ENCODE measurements at regions not wholly inside any gene's neighbourhood (a gene's known extent, or its start where the extent isn't known, plus 50 kb on each side); places are given as distances from the start of the nearest gene placed in this dataset.

DNA sequence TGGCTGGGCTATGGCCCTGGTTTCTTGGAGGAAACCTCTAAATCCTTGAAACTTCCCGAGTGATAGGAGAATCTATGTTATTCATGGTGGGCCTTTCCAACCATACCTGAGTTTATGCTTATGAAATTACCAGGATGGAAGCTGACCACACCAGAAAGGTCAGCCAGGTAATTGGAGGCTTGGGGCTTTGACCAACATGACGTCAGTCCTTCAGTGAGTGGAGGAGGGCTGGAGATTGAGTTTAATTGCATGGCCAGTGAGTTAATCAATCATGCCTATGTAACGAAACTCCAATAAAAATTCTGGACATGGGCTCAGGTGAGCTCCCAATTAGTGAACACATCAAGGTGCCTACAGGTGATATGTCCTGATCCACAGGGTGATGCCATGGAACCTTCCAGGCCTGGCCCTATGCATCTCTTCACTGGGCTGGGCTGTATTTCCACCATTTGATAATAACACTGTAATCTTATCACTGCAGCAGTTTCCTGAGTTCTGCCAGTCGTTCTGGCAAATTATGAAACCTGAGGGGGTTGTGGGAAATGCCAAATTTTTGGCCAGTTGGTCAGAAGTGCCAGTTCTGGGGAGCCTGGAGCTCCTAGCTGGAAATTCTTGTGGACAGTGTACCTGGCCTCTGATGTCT lies 106.5 kb downstream of the CDH26 start:
- H3K27ac Mint-ChIP-seq (ENCODE audit: unreplicated experiment), result no peak overlapping the region
- peaks cover 6% of the 10 kb centered on the region for H3K9me3 Mint-ChIP-seq (ENCODE audit: unreplicated experiment)
- TF ChIP-seq, protein P1, sequence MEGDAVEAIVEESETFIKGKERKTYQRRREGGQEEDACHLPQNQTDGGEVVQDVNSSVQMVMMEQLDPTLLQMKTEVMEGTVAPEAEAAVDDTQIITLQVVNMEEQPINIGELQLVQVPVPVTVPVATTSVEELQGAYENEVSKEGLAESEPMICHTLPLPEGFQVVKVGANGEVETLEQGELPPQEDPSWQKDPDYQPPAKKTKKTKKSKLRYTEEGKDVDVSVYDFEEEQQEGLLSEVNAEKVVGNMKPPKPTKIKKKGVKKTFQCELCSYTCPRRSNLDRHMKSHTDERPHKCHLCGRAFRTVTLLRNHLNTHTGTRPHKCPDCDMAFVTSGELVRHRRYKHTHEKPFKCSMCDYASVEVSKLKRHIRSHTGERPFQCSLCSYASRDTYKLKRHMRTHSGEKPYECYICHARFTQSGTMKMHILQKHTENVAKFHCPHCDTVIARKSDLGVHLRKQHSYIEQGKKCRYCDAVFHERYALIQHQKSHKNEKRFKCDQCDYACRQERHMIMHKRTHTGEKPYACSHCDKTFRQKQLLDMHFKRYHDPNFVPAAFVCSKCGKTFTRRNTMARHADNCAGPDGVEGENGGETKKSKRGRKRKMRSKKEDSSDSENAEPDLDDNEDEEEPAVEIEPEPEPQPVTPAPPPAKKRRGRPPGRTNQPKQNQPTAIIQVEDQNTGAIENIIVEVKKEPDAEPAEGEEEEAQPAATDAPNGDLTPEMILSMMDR (IDR thresholded peaks at IDR 0.05; ENCODE audit: insufficient read depth, low read depth, low read length), result no peak
- no peak for TF ChIP-seq EZH2 (IDR thresholded peaks at IDR 0.05; ENCODE audit: insufficient read depth, low read length)
- Histone ChIP-seq H3K27ac (ENCODE audit: low read depth, low read length) (no peak overlapping the region), H4K20me1 (ENCODE audit: insufficient read depth, low read length) (no peaks in the 10 kb centered on the region), H3K4me1 (ENCODE audit: insufficient read depth, low read length) (peaks cover 7% of the 10 kb centered on the region), H3K36me3 (ENCODE audit: insufficient read depth, low read length) (no peaks in the 10 kb centered on the region), H3K4me2 (ENCODE audit: low read length) (no peak overlapping the region), H3K9me3 (ENCODE audit: insufficient read depth, low read depth, low read length) (peaks cover 9% of the 10 kb centered on the region), H3K27me3 (ENCODE audit: insufficient read depth, low read length) (peaks cover 4% of the 10 kb centered on the region), H3K9ac (ENCODE audit: low read length) (no peak overlapping the region), H3K4me3 (ENCODE audit: insufficient read depth, low read depth, low read length) (no peak overlapping the region), H2AFZ (ENCODE audit: low read depth, low read length) (no peak overlapping the region), H3K79me2 (ENCODE audit: insufficient read depth, low read length) (no peaks in the 10 kb centered on the region)
- FAIRE-seq (no peak), DNase-seq (ENCODE audit: low read depth) (no peak)
- no peaks in the 10 kb centered on the region for H3K36me3 Mint-ChIP-seq (ENCODE audit: low read depth, unreplicated experiment)
- H3K4me1 Mint-ChIP-seq (ENCODE audit: low read depth, unreplicated experiment), result peaks cover 13% of the 10 kb centered on the region
- H3K4me3 Mint-ChIP-seq (ENCODE audit: unreplicated experiment), result no peak overlapping the region
- peaks cover 30% of the 10 kb centered on the region for H3K27me3 Mint-ChIP-seq (ENCODE audit: low read depth, unreplicated experiment)

DNA sequence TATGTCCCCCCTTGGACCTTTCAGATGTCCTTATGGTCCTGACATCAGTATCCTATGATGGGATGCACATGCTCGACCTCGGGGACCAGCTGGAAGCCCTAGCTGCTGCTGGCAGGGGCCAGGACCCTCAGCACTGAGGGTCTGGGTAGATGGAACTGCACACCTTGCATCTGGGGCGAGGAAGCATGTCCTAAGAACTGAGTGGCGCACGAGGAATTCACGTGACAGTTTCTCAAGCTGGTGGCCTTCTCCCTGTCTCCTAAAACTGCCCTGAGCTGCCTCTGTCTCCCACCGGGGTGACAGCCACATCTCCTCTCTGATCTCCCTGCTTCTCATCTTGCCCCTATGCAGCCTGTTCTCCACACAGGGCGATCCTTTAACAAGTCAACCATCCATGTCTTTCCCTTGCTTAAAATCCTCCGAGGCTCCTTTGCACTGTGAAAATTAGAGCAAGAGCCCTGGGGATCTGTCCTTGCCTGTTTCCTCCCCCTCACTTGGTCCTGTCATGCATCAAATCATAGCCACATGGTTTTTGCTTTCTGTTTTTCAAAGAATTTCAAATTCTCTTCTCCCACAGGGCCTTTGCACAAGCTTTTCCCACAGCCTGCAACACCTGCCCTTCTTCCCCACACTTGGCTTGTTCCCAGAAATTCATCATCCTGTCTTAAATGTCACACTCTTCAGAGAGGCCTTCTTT lies 107.7 kb downstream of the CDH26 start:
- Mint-ChIP-seq H3K27me3 (ENCODE audit: low read depth, unreplicated experiment) (peaks cover 33% of the 10 kb centered on the region), H3K4me1 (ENCODE audit: low read depth, unreplicated experiment) (peaks cover 13% of the 10 kb centered on the region), H3K9me3 (ENCODE audit: unreplicated experiment) (peaks cover 6% of the 10 kb centered on the region), H3K27ac (ENCODE audit: unreplicated experiment) (no peak overlapping the region), H3K36me3 (ENCODE audit: low read depth, unreplicated experiment) (no peaks in the 10 kb centered on the region), H3K4me3 (ENCODE audit: unreplicated experiment) (no peak overlapping the region)
- TF ChIP-seq, protein P1 (IDR thresholded peaks at IDR 0.05; ENCODE audit: insufficient read depth, low read depth, low read length), result no peak
- no peaks in the 10 kb centered on the region for H3K79me2 ChIP-seq (ENCODE audit: insufficient read depth, low read length)
- H4K20me1 ChIP-seq (ENCODE audit: insufficient read depth, low read length), result no peaks in the 10 kb centered on the region
- no peaks in the 10 kb centered on the region for H3K36me3 ChIP-seq (ENCODE audit: insufficient read depth, low read length)
- H2AFZ ChIP-seq (ENCODE audit: low read depth, low read length), result no peak overlapping the region
- FAIRE-seq (no peak), DNase-seq (ENCODE audit: low read depth) (no peak)
- H3K4me2 ChIP-seq (ENCODE audit: low read length), result no peak overlapping the region
- no peak overlapping the region for H3K9ac ChIP-seq (ENCODE audit: low read length)
- no peak overlapping the region for H3K27ac ChIP-seq (ENCODE audit: low read depth, low read length)
- peaks cover 7% of the 10 kb centered on the region for H3K27me3 ChIP-seq (ENCODE audit: insufficient read depth, low read length)
- H3K4me1 ChIP-seq (ENCODE audit: insufficient read depth, low read length), result peaks cover 7% of the 10 kb centered on the region
- H3K9me3 ChIP-seq (ENCODE audit: insufficient read depth, low read depth, low read length), result peaks cover 9% of the 10 kb centered on the region
- no peak overlapping the region for H3K4me3 ChIP-seq (ENCODE audit: insufficient read depth, low read depth, low read length)

GRCh38 chr20:60066438-60066823 lies 108.2 kb downstream of the CDH26 start:
- H3K36me3 ChIP-seq (ENCODE audit: insufficient read depth, low read length), result no peaks in the 10 kb centered on the region
- peaks cover 7% of the 10 kb centered on the region for H3K4me1 ChIP-seq (ENCODE audit: insufficient read depth, low read length)
- H3K4me3 Mint-ChIP-seq (ENCODE audit: unreplicated experiment), result no peak overlapping the region
- H3K27me3 ChIP-seq (ENCODE audit: insufficient read depth, low read length), result peaks cover 8% of the 10 kb centered on the region
- TF ChIP-seq, protein P1 (IDR thresholded peaks at IDR 0.05; ENCODE audit: insufficient read depth, low read depth, low read length), result no peak
- peaks cover 34% of the 10 kb centered on the region for H3K27me3 Mint-ChIP-seq (ENCODE audit: low read depth, unreplicated experiment)
- no peak overlapping the region for H2AFZ ChIP-seq (ENCODE audit: low read depth, low read length)
- no peak overlapping the region for H3K27ac ChIP-seq (ENCODE audit: low read depth, low read length)
- FAIRE-seq (no peak), DNase-seq (ENCODE audit: low read depth) (no peak)
- no peak overlapping the region for H3K27ac Mint-ChIP-seq (ENCODE audit: unreplicated experiment)
- peaks cover 9% of the 10 kb centered on the region for H3K9me3 ChIP-seq (ENCODE audit: insufficient read depth, low read depth, low read length)
- no peaks in the 10 kb centered on the region for H4K20me1 ChIP-seq (ENCODE audit: insufficient read depth, low read length)
- no peaks in the 10 kb centered on the region for H3K79me2 ChIP-seq (ENCODE audit: insufficient read depth, low read length)
- H3K4me2 ChIP-seq (ENCODE audit: low read length), result no peak overlapping the region
- H3K4me3 ChIP-seq (ENCODE audit: insufficient read depth, low read depth, low read length), result no peak overlapping the region
- peaks cover 13% of the 10 kb centered on the region for H3K4me1 Mint-ChIP-seq (ENCODE audit: low read depth, unreplicated experiment)
- no peak overlapping the region for H3K9ac ChIP-seq (ENCODE audit: low read length)
- H3K9me3 Mint-ChIP-seq (ENCODE audit: unreplicated experiment), result peaks cover 6% of the 10 kb centered on the region
- no peaks in the 10 kb centered on the region for H3K36me3 Mint-ChIP-seq (ENCODE audit: low read depth, unreplicated experiment)

Data from astrocyte (in vitro differentiated cells and primary cell).